ENCODE measurements at regions not wholly inside any gene's neighbourhood (a gene's known extent, or its start where the extent isn't known, plus 50 kb on each side); places are given as distances from the start of the nearest gene placed in this dataset.

- no peak for TF ChIP-seq CTCF (conservative IDR thresholded peaks at IDR 0.05; ENCODE audit: low read depth, low read length)
- TF ChIP-seq EZH2phosphoT487 (IDR thresholded peaks at IDR 0.05; ENCODE audit: borderline replicate concordance, low read length): no peak
- no peak for TF ChIP-seq EZH2 (IDR thresholded peaks at IDR 0.05; ENCODE audit: low read length, unreplicated experiment)
Measured at GRCh38 chrX:150088042-150088441, 149.8 kb upstream of the EOLA2 start.

Measured in PC-3 (cell line).